ENCODE measurements at regions not wholly inside any gene's neighbourhood (a gene's known extent, or its start where the extent isn't known, plus 50 kb on each side); places are given as distances from the start of the nearest gene placed in this dataset.

- no peak overlapping the region for H3K27ac ChIP-seq
- intact Hi-C loops (cut with DNase I; ENCODE audit: low total_unique reads), result no loop called here
- no peak overlapping the region for H3K4me3 ChIP-seq
- H3K27me3 ChIP-seq, result no peaks in the 10 kb centered on the region
- no peak for DNase-seq
- no peaks in the 10 kb centered on the region for H3K4me1 ChIP-seq
- no peaks in the 10 kb centered on the region for H3K36me3 ChIP-seq
- H3K9me3 ChIP-seq, result no peaks in the 10 kb centered on the region
- TF ChIP-seq, protein P1, sequence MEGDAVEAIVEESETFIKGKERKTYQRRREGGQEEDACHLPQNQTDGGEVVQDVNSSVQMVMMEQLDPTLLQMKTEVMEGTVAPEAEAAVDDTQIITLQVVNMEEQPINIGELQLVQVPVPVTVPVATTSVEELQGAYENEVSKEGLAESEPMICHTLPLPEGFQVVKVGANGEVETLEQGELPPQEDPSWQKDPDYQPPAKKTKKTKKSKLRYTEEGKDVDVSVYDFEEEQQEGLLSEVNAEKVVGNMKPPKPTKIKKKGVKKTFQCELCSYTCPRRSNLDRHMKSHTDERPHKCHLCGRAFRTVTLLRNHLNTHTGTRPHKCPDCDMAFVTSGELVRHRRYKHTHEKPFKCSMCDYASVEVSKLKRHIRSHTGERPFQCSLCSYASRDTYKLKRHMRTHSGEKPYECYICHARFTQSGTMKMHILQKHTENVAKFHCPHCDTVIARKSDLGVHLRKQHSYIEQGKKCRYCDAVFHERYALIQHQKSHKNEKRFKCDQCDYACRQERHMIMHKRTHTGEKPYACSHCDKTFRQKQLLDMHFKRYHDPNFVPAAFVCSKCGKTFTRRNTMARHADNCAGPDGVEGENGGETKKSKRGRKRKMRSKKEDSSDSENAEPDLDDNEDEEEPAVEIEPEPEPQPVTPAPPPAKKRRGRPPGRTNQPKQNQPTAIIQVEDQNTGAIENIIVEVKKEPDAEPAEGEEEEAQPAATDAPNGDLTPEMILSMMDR (IDR thresholded peaks at IDR 0.05), result no peak
Observed at GRCh38 chr4:126969360-126970235, 663.2 kb upstream of the INTU start.

DNA sequence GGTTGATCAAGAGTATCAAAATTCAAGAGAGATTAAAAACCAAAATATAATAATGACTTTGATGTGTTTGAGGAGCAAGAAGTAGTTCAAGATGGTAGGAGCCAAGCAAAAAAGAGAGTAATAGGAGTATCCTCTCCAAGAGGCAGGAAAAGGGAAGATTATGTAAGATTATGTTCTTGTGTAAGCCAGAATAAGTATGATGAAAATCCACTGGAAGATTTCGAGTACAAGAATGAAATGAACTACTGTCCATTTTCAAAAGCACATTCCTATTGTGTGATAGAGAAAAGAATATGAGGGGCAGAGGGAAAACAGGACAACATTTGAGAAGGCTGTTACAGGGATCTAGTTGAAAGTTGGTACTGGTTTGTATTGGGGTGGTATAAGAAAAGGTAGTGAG is 659.6 kb upstream of the INTU start:
- H3K27ac ChIP-seq, result no peak overlapping the region
- no peaks in the 10 kb centered on the region for H3K27me3 ChIP-seq
- no peak for DNase-seq
- H3K4me3 ChIP-seq, result no peak overlapping the region
- no peaks in the 10 kb centered on the region for H3K36me3 ChIP-seq
- H3K4me1 ChIP-seq, result peaks cover 0 to 11% (median 4%) of the 10 kb centered on the region in 4 donors
- H3K9me3 ChIP-seq, result no peaks in the 10 kb centered on the region
- TF ChIP-seq, protein P1 (IDR thresholded peaks at IDR 0.05), result no peak
- intact Hi-C loops (cut with DNase I; ENCODE audit: low total_unique reads), result no loop called here

- no peak overlapping the region for H3K4me3 ChIP-seq
- H3K36me3 ChIP-seq, result no peaks in the 10 kb centered on the region
- TF ChIP-seq, protein P1 (IDR thresholded peaks at IDR 0.05), result no peak
- no peak for DNase-seq
- H3K27ac ChIP-seq, result no peak overlapping the region
- peaks cover 0 to 11% (median 4%) of the 10 kb centered on the region in 4 donors for H3K4me1 ChIP-seq
- no peaks in the 10 kb centered on the region for H3K27me3 ChIP-seq
- intact Hi-C loops (cut with DNase I; ENCODE audit: low total_unique reads), result no loop called here
- no peaks in the 10 kb centered on the region for H3K9me3 ChIP-seq
Observed at GRCh38 chr4:126976850-126977632, 655.7 kb upstream of the INTU start.

DNA sequence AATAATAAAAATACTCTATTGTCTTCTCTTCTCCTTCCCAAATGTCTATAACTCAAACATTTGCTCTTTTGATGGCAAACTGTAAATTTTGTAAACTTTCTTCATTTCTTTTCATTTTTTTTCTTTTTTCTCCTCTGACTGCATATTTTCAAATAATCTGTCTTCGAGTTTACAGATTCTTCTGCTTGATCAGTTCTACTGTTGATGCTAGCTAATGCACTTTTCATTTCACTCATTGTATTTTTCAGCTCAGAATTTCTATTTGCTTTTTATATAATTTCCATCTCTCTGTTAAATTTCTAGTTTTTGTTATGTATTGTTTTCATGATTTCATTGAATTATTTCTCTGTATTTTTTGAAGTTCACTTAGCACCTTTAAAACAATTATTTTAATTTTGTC is 646.8 kb upstream of the INTU start:
- intact Hi-C loops (cut with DNase I; ENCODE audit: low total_unique reads), result no loop called here
- TF ChIP-seq, protein P1 (IDR thresholded peaks at IDR 0.05), result no peak

DNA sequence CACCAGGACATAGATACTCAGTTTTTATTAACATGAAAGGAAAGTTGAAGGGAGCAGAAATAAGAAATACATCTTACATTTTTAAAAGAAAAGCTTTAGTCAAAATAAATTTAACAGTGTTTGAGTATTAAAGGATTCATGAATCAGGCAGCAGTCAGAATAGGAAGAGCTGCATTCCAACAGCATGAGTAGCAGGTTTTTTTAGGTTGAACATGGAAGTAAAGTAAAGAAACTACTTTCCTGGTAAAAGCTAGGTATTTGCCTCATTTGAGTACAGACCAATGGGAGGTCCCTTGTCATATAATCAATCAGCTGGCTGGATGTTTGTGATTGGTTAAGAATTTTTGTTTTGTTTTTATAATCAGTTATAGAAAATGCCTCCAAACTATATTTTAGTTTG is 645.9 kb upstream of the INTU start:
- Histone ChIP-seq H3K4me3 (no peak overlapping the region), H3K27me3 (no peaks in the 10 kb centered on the region), H3K4me1 (no peaks in the 10 kb centered on the region), H3K36me3 (no peaks in the 10 kb centered on the region), H3K9me3 (peaks cover 0 to 8% (median 0%) of the 10 kb centered on the region in 3 donors), H3K27ac (no peak overlapping the region)
- no peak for DNase-seq
- intact Hi-C loops (cut with DNase I; ENCODE audit: low total_unique reads), result no loop called here
- TF ChIP-seq, protein P1 (IDR thresholded peaks at IDR 0.05), result no peak

More for the DNA sequence above, 646.8 kb upstream of the INTU start:
- H3K4me1 ChIP-seq, result no peaks in the 10 kb centered on the region
- no peaks in the 10 kb centered on the region for H3K36me3 ChIP-seq
- peaks cover 0 to 8% (median 0%) of the 10 kb centered on the region in 3 donors for H3K9me3 ChIP-seq
- no peaks in the 10 kb centered on the region for H3K27me3 ChIP-seq
- no peak for DNase-seq
- H3K27ac ChIP-seq, result no peak overlapping the region
- H3K4me3 ChIP-seq, result no peak overlapping the region
